ENCODE measurements at regions not wholly inside any gene's neighbourhood (a gene's known extent, or its start where the extent isn't known, plus 50 kb on each side); places are given as distances from the start of the nearest gene placed in this dataset.

- Histone ChIP-seq H3K9ac (replicated peaks; ENCODE audit: extremely low read depth, insufficient read depth, low read length) (no peak overlapping the region), H3K9me1 (replicated peaks; ENCODE audit: control insufficient read depth, extremely low read depth, insufficient read depth, low read length) (no peaks in the 10 kb centered on the region), H4K20me1 (replicated peaks; ENCODE audit: control insufficient read depth, extremely low read depth, insufficient read depth, low read length) (no peaks in the 10 kb centered on the region), H3K27ac (ENCODE audit: insufficient read depth, low read depth, low read length) (no peak overlapping the region), H3K9me3 (replicated peaks; ENCODE audit: control insufficient read depth, insufficient read depth, low read length) (no peaks in the 10 kb centered on the region), H3K27me3 (ENCODE audit: control insufficient read depth in 2 of 2, insufficient read depth in 2 of 2, low read length in 2 of 2) (no peaks in the 10 kb centered on the region), H3K79me2 (ENCODE audit: control insufficient read depth, insufficient read depth, low read length) (no peaks in the 10 kb centered on the region), H3K4me1 (ENCODE audit: control insufficient read depth, extremely low read depth, insufficient read depth, low read length) (peaks cover 25% of the 10 kb centered on the region), H3K4me3 (replicated peaks in 1 of 3; ENCODE audit: insufficient read depth in 1 of 3, low read depth in 1 of 3, low read length in 3 of 3) (no peak overlapping the region), H3K36me3 (ENCODE audit: control insufficient read depth in 2 of 2, extremely low read depth in 1 of 2, insufficient read depth in 2 of 2, low read length in 2 of 2) (no peaks in the 10 kb centered on the region), H2AFZ (ENCODE audit: low read depth, low read length) (no peak overlapping the region), H3K4me2 (ENCODE audit: insufficient read depth, low read length) (no peak overlapping the region)
- ChIA-PET POLR2A (no interaction called here), CTCF (no interaction called here)
- TF ChIP-seq MYC (IDR thresholded peaks at IDR 0.05; ENCODE audit: low read depth, low read length) (no peak), JUN (IDR thresholded peaks at IDR 0.05; ENCODE audit: borderline replicate concordance, insufficient read depth, insufficient read length, low read depth) (no peak), MAX (IDR thresholded peaks at IDR 0.05; ENCODE audit: insufficient read depth, insufficient read length) (no peak), EZH2 (IDR thresholded peaks at IDR 0.05; ENCODE audit: borderline replicate concordance, low read depth, low read length, severe bottlenecking) (no peak), CTCF (IDR thresholded peaks at IDR 0.05; ENCODE audit: extremely low read depth in 1 of 2, insufficient read depth in 1 of 2, low read depth in 1 of 2, low read length in 2 of 2) (no peak), FOS (IDR thresholded peaks at IDR 0.05; ENCODE audit: borderline replicate concordance, insufficient read depth, low read length) (no peak), GATA2 (IDR thresholded peaks at IDR 0.05; ENCODE audit: insufficient read depth, insufficient read length, low read depth, low read length) (no peak)
- DNase-seq (ENCODE audit: low read depth, low spot score) (no peak), FAIRE-seq (no peak)
- no TSS peak for BruUV-seq (replicated peaks)
- intact Hi-C loops (cut with micrococcal nuclease) = no loop called here
- dilution Hi-C loops (cut with MboI; ENCODE audit: extremely low pct_ligation_motif_present, low sequenced_read_pairs) = no loop called here
Measured at GRCh38 chr9:88802533-88802932, 188.7 kb upstream of the S1PR3 start.

Measured in endothelial cell of umbilical vein (primary cell).